ENCODE measurements at regions not wholly inside any gene's neighbourhood (a gene's known extent, or its start where the extent isn't known, plus 50 kb on each side); places are given as distances from the start of the nearest gene placed in this dataset.

- TF ChIP-seq YY1 (IDR thresholded peaks at IDR 0.05; ENCODE audit: low read depth) (no peak), CTCF (IDR thresholded peaks at IDR 0.05) (no peak), RXRA (IDR thresholded peaks at IDR 0.05; ENCODE audit: borderline replicate concordance, low read depth) (no peak), MAX (IDR thresholded peaks at IDR 0.05; ENCODE audit: low read depth) (no peak), SMC3 (IDR thresholded peaks at IDR 0.05; ENCODE audit: low read depth, low read length) (no peak), REST (IDR thresholded peaks at IDR 0.05; ENCODE audit: low read depth, low read length) (no peak)
Measured at GRCh38 chr4:116387937-116388474, 697.4 kb downstream of the TRAM1L1 start.
